ENCODE measurements at regions not wholly inside any gene's neighbourhood (a gene's known extent, or its start where the extent isn't known, plus 50 kb on each side); places are given as distances from the start of the nearest gene placed in this dataset.

- no peak for FAIRE-seq
These were observed 104.8 kb upstream of the CHRNA7 start for GRCh38 chr15:31925541-31925940.

- no peak for FAIRE-seq
These were observed 99.3 kb upstream of the CHRNA7 start for GRCh38 chr15:31930967-31931366.

- no peak for FAIRE-seq
These were observed 97.7 kb upstream of the CHRNA7 start for GRCh38 chr15:31932576-31932975.

GRCh38 chr15:31934821-31935220, 95.5 kb upstream of the CHRNA7 start:
- FAIRE-seq, result no peak

GRCh38 chr15:31953478-31953877, 76.8 kb upstream of the CHRNA7 start:
- FAIRE-seq, result no peak

GRCh38 chr15:31954374-31955172, 75.7 kb upstream of the CHRNA7 start:
- no peak for FAIRE-seq

GRCh38 chr15:31955734-31956133, 74.6 kb upstream of the CHRNA7 start:
- FAIRE-seq, result no peak

GRCh38 chr15:31957581-31957980, 72.7 kb upstream of the CHRNA7 start:
- no peak for FAIRE-seq

GRCh38 chr15:31964586-31965307, 65.6 kb upstream of the CHRNA7 start:
- FAIRE-seq, result no peak

GRCh38 chr15:31970007-31970406, 60.3 kb upstream of the CHRNA7 start:
- FAIRE-seq, result no peak

- FAIRE-seq, result no peak
These were observed 57.1 kb upstream of the CHRNA7 start for GRCh38 chr15:31973197-31973596.

GRCh38 chr15:31974154-31974794, 56.0 kb upstream of the CHRNA7 start:
- no peak for FAIRE-seq

- FAIRE-seq, result no peak
These were observed 55.2 kb upstream of the CHRNA7 start for GRCh38 chr15:31974855-31975829.

- FAIRE-seq, result no peak
These were observed 54.5 kb upstream of the CHRNA7 start for GRCh38 chr15:31975830-31976229.

GRCh38 chr15:31977138-31977537, 53.2 kb upstream of the CHRNA7 start:
- FAIRE-seq, result no peak

- no peak for FAIRE-seq
These were observed 52.3 kb upstream of the CHRNA7 start for GRCh38 chr15:31977812-31978661.

Data from islet of Langerhans (tissue), 1 donor.